ENCODE measurements at regions not wholly inside any gene's neighbourhood (a gene's known extent, or its start where the extent isn't known, plus 50 kb on each side); places are given as distances from the start of the nearest gene placed in this dataset.

- ChIA-PET CTCF (no interaction called here), POLR2A (no interaction called here)
- no peaks in the 10 kb centered on the region for H3K4me1 Mint-ChIP-seq (ENCODE audit: low read depth)
- intact Hi-C loops (cut with DNase I, micrococcal nuclease): no loop called here
- H3K27me3 Mint-ChIP-seq: no peaks in the 10 kb centered on the region
- H3K4me1 ChIP-seq (ENCODE audit: insufficient read depth, low read length): no peaks in the 10 kb centered on the region
- H3K4me3 ChIP-seq (ENCODE audit: low read length): no peak overlapping the region
- H3K36me3 ChIP-seq (ENCODE audit: insufficient read depth, low read length): no peaks in the 10 kb centered on the region
- no peak overlapping the region for H3K27ac ChIP-seq (ENCODE audit: low read depth in 1 of 2, low read length in 2 of 2)
- TF ChIP-seq, protein P1, sequence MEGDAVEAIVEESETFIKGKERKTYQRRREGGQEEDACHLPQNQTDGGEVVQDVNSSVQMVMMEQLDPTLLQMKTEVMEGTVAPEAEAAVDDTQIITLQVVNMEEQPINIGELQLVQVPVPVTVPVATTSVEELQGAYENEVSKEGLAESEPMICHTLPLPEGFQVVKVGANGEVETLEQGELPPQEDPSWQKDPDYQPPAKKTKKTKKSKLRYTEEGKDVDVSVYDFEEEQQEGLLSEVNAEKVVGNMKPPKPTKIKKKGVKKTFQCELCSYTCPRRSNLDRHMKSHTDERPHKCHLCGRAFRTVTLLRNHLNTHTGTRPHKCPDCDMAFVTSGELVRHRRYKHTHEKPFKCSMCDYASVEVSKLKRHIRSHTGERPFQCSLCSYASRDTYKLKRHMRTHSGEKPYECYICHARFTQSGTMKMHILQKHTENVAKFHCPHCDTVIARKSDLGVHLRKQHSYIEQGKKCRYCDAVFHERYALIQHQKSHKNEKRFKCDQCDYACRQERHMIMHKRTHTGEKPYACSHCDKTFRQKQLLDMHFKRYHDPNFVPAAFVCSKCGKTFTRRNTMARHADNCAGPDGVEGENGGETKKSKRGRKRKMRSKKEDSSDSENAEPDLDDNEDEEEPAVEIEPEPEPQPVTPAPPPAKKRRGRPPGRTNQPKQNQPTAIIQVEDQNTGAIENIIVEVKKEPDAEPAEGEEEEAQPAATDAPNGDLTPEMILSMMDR (IDR thresholded peaks at IDR 0.05): no peak
- H3K4me3 Mint-ChIP-seq: no peak overlapping the region
- H3K27ac Mint-ChIP-seq: no peak overlapping the region
- DNase-seq: no peak
- H3K9me3 Mint-ChIP-seq: no peaks in the 10 kb centered on the region
- no peaks in the 10 kb centered on the region for H3K27me3 ChIP-seq (ENCODE audit: control insufficient read depth in 1 of 2, insufficient read depth in 2 of 2, low read length in 2 of 2)
- H3K9me3 ChIP-seq (ENCODE audit: control insufficient read depth in 1 of 2, insufficient read depth in 1 of 2, low read length in 2 of 2): no peaks in the 10 kb centered on the region
- H3K36me3 Mint-ChIP-seq (ENCODE audit: low read depth): no peaks in the 10 kb centered on the region
- ATAC-seq (ENCODE audit: poor library complexity): no peak
Observed at GRCh38 chr11:92505689-92506088, 281.1 kb downstream of the FAT3 start.

DNA sequence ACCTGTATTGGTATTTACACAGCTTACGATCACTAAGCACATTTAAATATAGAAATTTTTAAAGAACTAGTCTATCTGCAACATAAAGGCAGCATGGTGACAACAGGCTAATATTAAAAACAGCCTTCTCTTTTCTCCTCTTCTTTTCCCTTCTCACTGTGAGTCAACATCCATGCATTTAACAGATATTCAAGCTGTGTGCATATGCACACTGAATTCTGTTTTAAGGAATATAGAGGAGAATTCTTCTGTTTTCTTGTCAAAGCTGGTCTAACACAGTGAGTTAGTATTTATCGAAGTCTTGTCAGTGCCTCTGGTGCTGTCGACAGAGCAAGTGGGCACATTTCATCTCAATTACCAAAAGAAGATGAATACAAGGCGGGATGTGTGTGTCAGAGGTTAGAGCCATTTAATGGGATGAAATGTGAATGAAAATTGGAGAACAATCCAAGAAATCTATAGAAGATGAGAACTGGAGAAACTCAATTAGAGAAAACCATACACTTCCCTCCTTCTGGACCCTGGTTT lies 282.3 kb downstream of the FAT3 start:
- Histone ChIP-seq H3K36me3 (ENCODE audit: insufficient read depth, low read length) (no peaks in the 10 kb centered on the region), H3K4me3 (ENCODE audit: low read length) (no peak overlapping the region), H3K9me3 (ENCODE audit: control insufficient read depth in 1 of 2, insufficient read depth in 1 of 2, low read length in 2 of 2) (no peaks in the 10 kb centered on the region), H3K27ac (ENCODE audit: low read depth in 1 of 2, low read length in 2 of 2) (no peak overlapping the region), H3K4me1 (ENCODE audit: insufficient read depth, low read length) (no peaks in the 10 kb centered on the region), H3K27me3 (ENCODE audit: control insufficient read depth in 1 of 2, insufficient read depth in 2 of 2, low read length in 2 of 2) (no peaks in the 10 kb centered on the region)
- TF ChIP-seq, protein P1 (IDR thresholded peaks at IDR 0.05): no peak
- POLR2A ChIA-PET: no interaction called here
- Mint-ChIP-seq H3K9me3 (no peaks in the 10 kb centered on the region), H3K36me3 (ENCODE audit: low read depth) (no peaks in the 10 kb centered on the region), H3K4me3 (no peak overlapping the region), H3K4me1 (ENCODE audit: low read depth) (no peaks in the 10 kb centered on the region), H3K27me3 (no peaks in the 10 kb centered on the region), H3K27ac (no peak overlapping the region)
- DNase-seq: no peak
- CTCF ChIA-PET: no interaction called here
- no peak for ATAC-seq (ENCODE audit: poor library complexity)
- intact Hi-C loops (cut with DNase I, micrococcal nuclease): no loop called here

GRCh38 chr11:92510591-92510990 lies 286.0 kb downstream of the FAT3 start:
- intact Hi-C loops (cut with DNase I, micrococcal nuclease): no loop called here
- Histone ChIP-seq H3K9me3 (ENCODE audit: control insufficient read depth in 1 of 2, insufficient read depth in 1 of 2, low read length in 2 of 2) (no peaks in the 10 kb centered on the region), H3K27ac (ENCODE audit: low read depth in 1 of 2, low read length in 2 of 2) (no peak overlapping the region), H3K36me3 (ENCODE audit: insufficient read depth, low read length) (no peaks in the 10 kb centered on the region), H3K27me3 (ENCODE audit: control insufficient read depth in 1 of 2, insufficient read depth in 2 of 2, low read length in 2 of 2) (no peaks in the 10 kb centered on the region), H3K4me3 (ENCODE audit: low read length) (no peak overlapping the region), H3K4me1 (ENCODE audit: insufficient read depth, low read length) (no peaks in the 10 kb centered on the region)
- H3K4me3 Mint-ChIP-seq: no peak overlapping the region
- H3K9me3 Mint-ChIP-seq: no peaks in the 10 kb centered on the region
- no peaks in the 10 kb centered on the region for H3K4me1 Mint-ChIP-seq (ENCODE audit: low read depth)
- no peak overlapping the region for H3K27ac Mint-ChIP-seq
- ChIA-PET POLR2A (no interaction called here), CTCF (no interaction called here)
- no peaks in the 10 kb centered on the region for H3K36me3 Mint-ChIP-seq (ENCODE audit: low read depth)
- TF ChIP-seq, protein P1 (IDR thresholded peaks at IDR 0.05): no peak
- ATAC-seq (ENCODE audit: poor library complexity): no peak
- H3K27me3 Mint-ChIP-seq: no peaks in the 10 kb centered on the region
- no peak for DNase-seq
